GM10266 (cell line): ENCODE measurements at regions not wholly inside any gene's neighbourhood (a gene's known extent, or its start where the extent isn't known, plus 50 kb on each side); places are given as distances from the start of the nearest gene placed in this dataset.

Source experiments
- DNase-seq: peaks from one replicate; pipeline ENCODE4 v3.0.0; 2012; ENCODE audit errors: extremely low spot score
- TF ChIP-seq, protein P1 (sequence below): IDR thresholded peaks from 2 replicates; pipeline ENCODE4 v1.5.1; 2012; ENCODE audit warnings: mild to moderate bottlenecking, low read depth; ENCODE audit not compliant: control insufficient read depth, insufficient read depth; ENCODE audit errors: missing control alignments

- TF ChIP-seq, protein P1, sequence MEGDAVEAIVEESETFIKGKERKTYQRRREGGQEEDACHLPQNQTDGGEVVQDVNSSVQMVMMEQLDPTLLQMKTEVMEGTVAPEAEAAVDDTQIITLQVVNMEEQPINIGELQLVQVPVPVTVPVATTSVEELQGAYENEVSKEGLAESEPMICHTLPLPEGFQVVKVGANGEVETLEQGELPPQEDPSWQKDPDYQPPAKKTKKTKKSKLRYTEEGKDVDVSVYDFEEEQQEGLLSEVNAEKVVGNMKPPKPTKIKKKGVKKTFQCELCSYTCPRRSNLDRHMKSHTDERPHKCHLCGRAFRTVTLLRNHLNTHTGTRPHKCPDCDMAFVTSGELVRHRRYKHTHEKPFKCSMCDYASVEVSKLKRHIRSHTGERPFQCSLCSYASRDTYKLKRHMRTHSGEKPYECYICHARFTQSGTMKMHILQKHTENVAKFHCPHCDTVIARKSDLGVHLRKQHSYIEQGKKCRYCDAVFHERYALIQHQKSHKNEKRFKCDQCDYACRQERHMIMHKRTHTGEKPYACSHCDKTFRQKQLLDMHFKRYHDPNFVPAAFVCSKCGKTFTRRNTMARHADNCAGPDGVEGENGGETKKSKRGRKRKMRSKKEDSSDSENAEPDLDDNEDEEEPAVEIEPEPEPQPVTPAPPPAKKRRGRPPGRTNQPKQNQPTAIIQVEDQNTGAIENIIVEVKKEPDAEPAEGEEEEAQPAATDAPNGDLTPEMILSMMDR: no peak
- no peak for DNase-seq
Measured at GRCh38 chr10:128996092-128996491, 470.9 kb upstream of the MGMT start.

DNA sequence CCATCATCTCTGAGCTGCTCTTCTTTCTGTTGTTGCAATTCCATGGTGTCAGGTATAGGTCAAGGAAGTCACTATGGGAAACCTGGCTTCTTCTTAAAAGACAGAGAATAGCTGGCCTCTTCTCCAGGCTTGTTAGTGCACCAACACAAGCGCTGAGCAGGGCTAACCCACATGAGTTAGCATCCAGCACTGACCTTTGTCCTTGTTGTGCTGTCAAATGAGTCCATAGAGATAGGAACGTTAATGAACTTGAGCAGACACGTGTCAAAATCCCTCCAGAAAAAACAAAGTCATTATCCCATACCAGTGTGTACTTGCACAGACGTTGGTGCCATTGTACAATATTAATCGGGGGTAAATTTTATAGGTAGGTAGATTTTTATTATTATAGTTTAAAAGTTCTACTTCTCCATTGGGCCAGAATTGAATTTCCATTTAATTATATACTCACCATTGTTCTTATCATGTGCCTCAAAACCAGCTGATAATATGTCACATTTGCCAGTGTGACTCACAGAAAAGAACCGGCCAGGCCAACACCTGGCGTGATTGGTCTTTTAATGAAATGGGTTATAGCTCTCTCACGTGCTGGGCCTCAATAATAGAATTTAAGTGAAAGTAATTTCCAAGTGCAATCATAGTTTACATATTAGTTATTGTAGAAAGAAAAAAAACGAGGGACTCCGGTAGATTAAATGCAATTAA, 468.8 kb upstream of the MGMT start:
- TF ChIP-seq, protein P1: no peak

DNA sequence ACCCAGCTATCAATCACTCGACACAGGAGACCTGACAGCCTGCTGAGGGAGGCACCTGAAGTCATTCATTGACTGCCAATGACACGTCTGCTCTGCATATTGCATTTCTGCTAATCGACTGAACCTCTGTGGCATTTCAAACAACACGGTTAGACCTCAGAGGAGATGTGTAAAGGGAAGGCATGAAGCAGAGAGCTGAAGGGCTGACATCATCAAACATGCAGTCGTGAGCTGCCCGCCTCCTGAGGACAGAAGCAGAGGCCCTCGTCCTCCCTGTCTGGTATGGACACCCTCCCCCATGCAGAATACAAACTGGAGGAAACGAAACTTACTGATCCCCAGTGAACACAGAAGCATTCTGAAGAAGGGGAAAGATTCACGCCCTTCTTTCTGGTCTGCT, 462.6 kb upstream of the MGMT start:
- DNase-seq: no peak
- TF ChIP-seq, protein P1: no peak

More for the DNA sequence above, 468.8 kb upstream of the MGMT start:
- no peak for DNase-seq

- TF ChIP-seq, protein P1: no peak
- DNase-seq: no peak
Measured at GRCh38 chr10:129005080-129005479, 462.0 kb upstream of the MGMT start.

DNA sequence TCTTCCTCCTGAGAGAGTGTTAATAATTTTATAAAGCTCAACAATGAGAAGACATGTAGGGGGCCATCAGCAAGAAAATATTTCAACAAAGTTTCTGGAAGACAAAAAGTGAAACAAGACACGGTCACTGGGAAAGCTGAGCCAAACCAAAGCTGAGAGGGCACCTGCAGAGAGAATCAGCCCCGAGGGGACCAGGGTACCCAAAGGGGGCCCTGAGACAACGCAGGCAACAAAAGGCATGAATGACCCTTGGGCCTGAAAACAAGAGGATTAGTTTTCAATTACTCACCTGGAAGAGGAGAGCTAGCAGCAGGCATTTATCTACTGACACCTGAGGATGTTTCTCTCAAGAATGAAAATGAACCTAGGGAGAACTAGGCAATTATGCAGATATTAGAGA, 461.2 kb upstream of the MGMT start:
- no peak for DNase-seq
- TF ChIP-seq, protein P1: no peak

- TF ChIP-seq, protein P1: no peak
- no peak for DNase-seq
Measured at GRCh38 chr10:129018511-129018910, 448.5 kb upstream of the MGMT start.

GRCh38 chr10:129020651-129021330, 446.2 kb upstream of the MGMT start:
- DNase-seq: no peak
- TF ChIP-seq, protein P1: no peak
